CD4-positive, alpha-beta T cell treated with Interleukin-15 for 4 hours (primary cell): ENCODE measurements at regions not wholly inside any gene's neighbourhood (a gene's known extent, or its start where the extent isn't known, plus 50 kb on each side); places are given as distances from the start of the nearest gene placed in this dataset.
"Not testable (repeated sequence)": the region's sequence is repeated elsewhere in the genome, so short reads cannot be mapped to it uniquely, and the experiment has no call there.

Experiments
- DNase-seq: peaks from one replicate; pipeline ENCODE4 v3.0.0-alpha.2; 2020; ENCODE audit warnings: low spot score

- no peak for DNase-seq
These were observed 261.9 kb downstream of the RASSF9 start for GRCh38 chr12:85574291-85574690.

- DNase-seq, result no peak
These were observed 260.8 kb downstream of the RASSF9 start for GRCh38 chr12:85575120-85576096.

- DNase-seq, result no peak
These were observed 255.5 kb downstream of the RASSF9 start for GRCh38 chr12:85580562-85581168.

- DNase-seq, result no peak
These were observed 249.1 kb downstream of the RASSF9 start for GRCh38 chr12:85587158-85587557.

- DNase-seq, result no peak
These were observed 248.0 kb downstream of the RASSF9 start for GRCh38 chr12:85588221-85588620.

- DNase-seq, result no peak
These were observed 235.4 kb downstream of the RASSF9 start for GRCh38 chr12:85600841-85601240.

GRCh38 chr12:85603556-85603955, 232.7 kb downstream of the RASSF9 start:
- DNase-seq, result no peak

GRCh38 chr12:85606455-85606854, 229.8 kb downstream of the RASSF9 start:
- no peak for DNase-seq

GRCh38 chr12:85609778-85610177, 226.4 kb downstream of the RASSF9 start:
- no peak for DNase-seq

- no peak for DNase-seq
These were observed 226.0 kb downstream of the RASSF9 start for GRCh38 chr12:85610194-85610593.

GRCh38 chr12:85616201-85616600, 220.0 kb downstream of the RASSF9 start:
- DNase-seq, result no peak

GRCh38 chr12:85617307-85618091, 218.7 kb downstream of the RASSF9 start:
- DNase-seq, result no peak

- DNase-seq, result no peak
These were observed 215.2 kb downstream of the RASSF9 start for GRCh38 chr12:85621041-85621440.

- no peak for DNase-seq
These were observed 212.4 kb downstream of the RASSF9 start for GRCh38 chr12:85623763-85624162.

GRCh38 chr12:85625467-85625866, 210.7 kb downstream of the RASSF9 start:
- DNase-seq, result no peak

- no peak for DNase-seq
These were observed 210.0 kb downstream of the RASSF9 start for GRCh38 chr12:85626001-85626783.

- no peak for DNase-seq
These were observed 209.4 kb downstream of the RASSF9 start for GRCh38 chr12:85626784-85627171.

GRCh38 chr12:85627584-85627983, 208.6 kb downstream of the RASSF9 start:
- DNase-seq, result no peak

GRCh38 chr12:85628562-85628961, 207.6 kb downstream of the RASSF9 start:
- not testable (repeated sequence) for DNase-seq

- no peak for DNase-seq
These were observed 205.4 kb downstream of the RASSF9 start for GRCh38 chr12:85630851-85631250.

GRCh38 chr12:85632390-85632789, 203.8 kb downstream of the RASSF9 start:
- DNase-seq, result no peak

GRCh38 chr12:85633491-85633890, 202.7 kb downstream of the RASSF9 start:
- DNase-seq, result no peak
